ENCODE measurements at regions not wholly inside any gene's neighbourhood (a gene's known extent, or its start where the extent isn't known, plus 50 kb on each side); places are given as distances from the start of the nearest gene placed in this dataset.
"Not testable (repeated sequence)": the region's sequence is repeated elsewhere in the genome, so short reads cannot be mapped to it uniquely, and the experiment has no call there.

DNA sequence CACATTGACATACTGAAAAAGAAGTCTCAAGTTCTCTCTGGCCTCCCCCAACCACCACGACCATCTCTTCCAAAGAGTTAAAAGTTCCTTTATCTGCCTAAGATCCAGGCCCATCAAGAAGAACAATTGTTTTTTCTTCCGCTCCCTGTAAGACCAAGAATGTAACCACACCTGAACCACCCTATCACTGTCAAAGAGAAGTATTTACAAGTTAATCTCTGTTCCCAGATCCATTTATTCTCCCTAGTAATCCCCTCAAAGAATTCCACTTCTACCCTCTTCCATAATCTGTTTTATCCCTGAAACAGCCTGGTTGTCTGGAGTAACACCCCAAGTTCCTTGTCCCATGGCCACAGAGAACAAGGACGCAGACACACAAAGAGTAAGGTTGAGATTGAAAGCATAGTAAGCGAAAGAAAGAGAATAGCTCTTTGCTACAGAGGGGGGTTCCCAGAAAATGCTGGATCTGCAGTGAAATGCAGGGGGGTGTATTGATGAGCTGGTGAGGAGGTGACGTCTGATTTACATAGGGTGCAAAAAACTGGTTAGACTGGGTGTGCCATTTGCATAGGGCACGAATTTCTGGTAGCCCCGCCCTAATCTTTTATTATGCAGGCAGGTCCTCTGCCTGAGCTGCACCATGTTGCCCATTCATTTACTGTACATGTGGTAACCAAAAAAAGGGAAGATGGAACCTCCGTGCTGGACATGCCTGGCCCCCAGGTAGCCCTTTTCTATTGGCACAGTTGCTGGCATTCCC, 122.0 kb downstream of the SKIDA1 start:
- DNase-seq: no peak

- DNase-seq: peak; percentile 71
Measured at GRCh38 chr10:21402606-21403083, 122.8 kb downstream of the SKIDA1 start.

- DNase-seq: no peak
Measured at GRCh38 chr10:21401196-21401595, 124.3 kb downstream of the SKIDA1 start.

- DNase-seq: peak; percentile 82
Measured at GRCh38 chr10:21399392-21400035, 126.0 kb downstream of the SKIDA1 start.

DNA sequence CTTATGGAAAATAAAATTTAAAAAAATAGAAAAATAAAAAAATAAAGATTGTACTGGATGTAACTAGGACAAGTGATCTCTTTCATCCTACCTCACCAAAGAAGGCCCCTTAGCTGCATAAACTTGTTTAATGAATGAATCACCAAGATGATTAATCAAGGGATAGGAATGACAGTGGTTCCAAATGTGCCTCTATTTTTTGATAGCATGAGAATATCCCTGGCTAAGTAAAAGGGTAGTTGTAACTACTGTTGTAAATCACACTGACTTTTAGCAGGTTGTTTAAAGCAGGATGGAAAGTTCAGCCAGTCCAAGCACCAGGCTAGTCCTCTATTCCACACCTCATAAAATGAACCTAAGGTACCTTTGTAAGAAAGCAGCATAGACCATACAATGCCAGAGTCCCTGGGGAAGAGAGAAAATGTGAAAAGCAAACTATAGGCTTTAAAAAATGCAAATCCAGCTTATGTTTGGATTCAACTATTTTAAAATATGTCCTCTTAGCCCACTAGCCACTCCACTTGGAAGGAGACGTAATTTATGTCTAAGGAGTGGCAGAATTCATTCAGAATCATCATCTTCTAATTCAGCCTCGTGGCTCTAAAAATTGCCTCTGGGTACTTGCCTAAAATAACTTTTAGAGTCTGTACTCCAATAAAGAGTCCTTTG, 126.8 kb downstream of the SKIDA1 start:
- DNase-seq: peak; percentile 37

DNA sequence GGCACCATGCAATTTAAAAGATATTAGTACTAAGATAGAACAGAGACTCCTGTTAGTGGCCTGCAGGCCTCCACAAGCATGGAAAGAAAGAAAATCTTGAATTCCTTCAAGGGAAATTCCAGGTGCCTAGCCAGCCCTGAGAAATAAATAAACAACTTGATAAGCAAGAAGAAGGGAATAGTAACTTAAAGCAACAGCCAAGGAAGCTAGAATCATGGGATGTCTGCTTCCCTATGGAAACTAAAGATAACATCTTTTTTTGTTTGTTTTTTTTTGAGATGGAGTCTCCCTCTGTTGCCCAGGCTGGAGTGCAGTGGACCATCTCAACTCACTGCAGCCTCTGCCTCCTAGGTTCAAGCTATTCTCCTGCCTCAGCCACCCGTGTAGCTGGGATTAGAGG, 128.6 kb downstream of the SKIDA1 start:
- DNase-seq: no peak

- DNase-seq: no peak
Measured at GRCh38 chr10:21393931-21394330, 131.6 kb downstream of the SKIDA1 start.

GRCh38 chr10:21388589-21388988, 136.9 kb downstream of the SKIDA1 start:
- no peak for DNase-seq

- DNase-seq: no peak
Measured at GRCh38 chr10:21387868-21388267, 137.6 kb downstream of the SKIDA1 start.

DNA sequence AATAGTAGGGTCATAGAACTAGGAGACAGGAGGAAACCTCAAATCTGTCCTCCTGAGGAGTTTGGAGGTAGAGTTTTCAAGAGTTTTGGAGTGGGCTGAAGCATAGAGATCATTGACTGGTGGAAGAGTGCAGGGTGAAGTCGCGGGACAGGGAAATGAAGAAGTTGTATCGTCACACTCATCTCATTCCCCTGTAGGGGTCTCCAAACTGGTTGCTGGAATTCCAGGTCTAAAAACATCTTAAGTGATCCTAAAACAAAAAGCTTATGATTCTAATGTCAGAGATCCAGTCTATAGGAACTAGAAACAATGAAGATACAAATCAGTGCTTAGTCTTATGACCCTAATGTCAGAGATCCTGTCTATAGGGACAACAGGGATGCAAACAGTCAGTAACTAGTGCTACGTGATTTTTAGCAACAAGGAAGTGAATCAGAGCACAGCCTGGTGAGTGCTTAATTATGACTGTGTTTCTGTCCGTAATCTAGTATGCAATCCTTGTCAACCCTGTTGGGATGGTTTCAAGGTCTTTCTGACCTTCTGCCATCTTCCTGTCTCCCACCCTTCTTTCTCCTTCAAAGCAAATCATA, 139.4 kb downstream of the SKIDA1 start:
- no peak for DNase-seq

DNA sequence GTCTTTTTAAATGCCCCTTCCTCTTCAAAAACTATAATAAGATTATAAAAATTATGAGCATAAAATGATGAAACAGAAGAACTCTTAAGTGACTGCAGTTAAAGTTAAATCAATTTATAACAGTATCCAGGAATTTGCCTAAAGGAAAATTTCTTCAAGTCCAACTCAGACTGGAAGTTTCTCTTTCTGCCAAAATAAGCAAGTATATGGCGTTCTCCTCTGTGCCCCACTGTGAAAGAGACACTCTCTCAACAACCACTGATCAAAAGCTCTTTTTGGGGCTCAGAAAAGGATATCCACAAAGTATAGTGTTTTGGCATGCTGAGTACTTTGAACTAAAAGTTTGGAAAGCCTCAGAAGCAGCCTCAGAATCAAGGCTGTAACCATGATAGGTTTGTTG, 139.9 kb downstream of the SKIDA1 start:
- no peak for DNase-seq

GRCh38 chr10:21379143-21379542, 146.3 kb downstream of the SKIDA1 start:
- DNase-seq: no peak

DNA sequence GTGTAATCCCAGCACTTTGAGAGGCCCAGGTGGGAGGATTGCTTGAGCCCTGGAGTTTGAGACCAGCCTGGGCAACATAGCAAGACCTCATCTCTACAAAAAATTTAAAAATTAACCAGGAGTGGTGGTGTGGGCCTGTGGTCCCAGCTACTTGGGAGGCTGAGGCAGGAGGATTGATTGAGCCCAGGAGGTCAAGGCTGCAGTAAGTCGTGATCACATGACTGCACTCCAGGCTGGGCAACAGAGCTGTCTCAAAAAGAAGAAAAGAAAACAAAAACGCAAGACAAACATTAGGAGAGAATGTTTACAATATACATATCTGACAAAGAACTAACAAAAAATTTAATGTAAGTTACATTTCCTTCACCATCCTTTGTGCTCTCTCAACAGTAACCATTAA, 150.2 kb downstream of the SKIDA1 start:
- not testable (repeated sequence) for DNase-seq

DNA sequence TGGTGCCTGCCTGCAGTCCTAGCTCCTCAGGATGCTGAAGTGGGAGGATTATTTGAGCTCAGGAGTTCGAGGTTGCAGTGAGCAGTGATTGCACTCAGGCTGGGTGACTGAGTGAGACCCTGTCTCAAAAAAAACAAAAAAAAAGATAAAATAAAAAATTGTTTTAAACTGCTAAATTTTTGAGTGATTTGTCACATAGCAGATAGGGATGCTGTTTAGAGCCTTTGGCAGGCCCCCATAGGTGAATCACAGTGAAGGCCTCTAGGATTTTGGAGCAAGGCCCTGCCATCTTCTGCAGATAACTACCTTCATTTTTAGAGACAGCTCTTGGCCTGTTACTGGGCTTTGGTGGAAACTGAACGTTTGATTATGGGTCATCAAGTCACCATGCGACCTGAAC, 151.6 kb downstream of the SKIDA1 start:
- not testable (repeated sequence) for DNase-seq

DNA sequence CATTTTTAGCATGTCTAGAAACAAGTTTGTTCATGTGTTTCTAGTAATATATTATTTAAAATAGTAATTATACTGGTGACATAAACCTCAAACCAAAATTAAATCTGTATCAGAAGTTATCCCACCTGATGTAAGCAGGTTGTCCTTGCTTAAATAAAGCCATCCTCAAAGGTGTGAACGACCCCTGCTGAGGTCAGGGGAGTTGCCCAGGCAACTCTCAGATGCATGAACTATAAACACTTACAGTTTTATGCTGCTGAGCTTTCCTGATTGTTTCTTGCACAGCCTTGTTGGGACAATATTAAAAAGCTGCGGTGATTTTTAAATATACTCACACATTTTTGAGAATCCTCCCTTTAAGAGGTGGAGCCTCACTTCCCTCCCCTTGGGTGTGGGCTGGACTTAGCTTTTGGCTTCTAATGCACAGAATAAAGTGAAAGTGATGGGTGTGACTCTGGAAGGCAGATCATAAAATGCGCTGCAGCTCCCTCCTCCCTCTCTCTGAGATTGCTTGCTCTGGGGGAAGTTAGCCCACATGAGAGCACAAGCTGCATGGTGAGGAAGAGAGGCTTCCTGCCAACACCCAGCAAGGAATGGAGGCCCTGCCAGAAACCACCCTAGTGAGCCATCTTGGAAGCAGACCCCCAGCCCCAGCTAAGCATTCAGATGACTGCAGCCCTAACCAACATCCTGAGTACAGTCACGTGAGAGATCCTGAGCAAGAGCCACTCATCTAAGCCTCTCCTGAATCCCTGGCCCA, 152.7 kb downstream of the SKIDA1 start:
- DNase-seq: peak; percentile 66

GRCh38 chr10:21369697-21370096, 155.8 kb downstream of the SKIDA1 start:
- DNase-seq: no peak

GRCh38 chr10:21368728-21369425, 156.6 kb downstream of the SKIDA1 start:
- DNase-seq: no peak

GRCh38 chr10:21368022-21368582, 157.4 kb downstream of the SKIDA1 start:
- DNase-seq: no peak

GRCh38 chr10:21366108-21366507, 159.4 kb downstream of the SKIDA1 start:
- not testable (repeated sequence) for DNase-seq

DNA sequence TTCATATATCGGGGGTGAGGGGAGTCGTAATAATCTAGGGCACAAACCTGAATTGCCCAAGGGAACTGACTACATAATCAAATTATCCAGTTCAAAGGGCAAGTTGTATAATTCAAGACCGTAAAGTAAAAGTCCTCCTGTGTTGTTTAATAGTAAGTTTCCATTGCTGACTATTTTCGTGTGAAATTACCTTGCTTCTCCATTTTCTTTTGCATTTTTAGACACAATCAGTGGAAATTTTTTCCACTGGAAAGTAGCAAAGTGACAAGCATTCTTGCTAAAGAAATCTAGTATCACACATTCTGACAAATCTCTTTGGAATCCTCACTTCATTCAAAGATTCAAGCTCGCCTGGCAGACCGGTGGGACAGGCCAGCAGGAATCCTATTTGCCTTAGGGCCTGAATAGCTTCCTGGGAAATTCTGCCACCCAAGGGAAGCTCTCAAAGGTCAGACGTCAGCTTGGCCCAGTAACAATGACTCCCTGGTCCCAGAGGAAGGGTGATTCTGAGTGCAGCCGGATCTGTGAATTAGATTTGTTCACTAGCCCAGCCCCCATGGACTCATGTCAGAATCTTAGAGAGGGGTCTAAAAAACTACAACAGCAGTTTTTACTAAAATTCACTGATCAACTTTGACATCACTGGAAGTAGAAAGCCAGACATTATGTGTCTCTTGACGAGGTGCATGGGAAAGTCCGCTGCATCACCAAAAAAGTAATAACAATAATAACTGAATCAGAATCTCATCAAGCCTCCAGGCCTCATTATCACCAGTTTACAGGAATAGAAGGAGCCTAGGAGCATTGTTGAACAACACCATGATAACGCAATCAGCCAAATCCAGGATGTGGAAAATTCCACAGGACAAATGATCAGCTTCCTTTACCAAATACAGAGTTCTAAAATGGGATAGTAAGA, 161.0 kb downstream of the SKIDA1 start:
- peak; percentile 77 for DNase-seq

- peak; percentile 12 for DNase-seq
Measured at GRCh38 chr10:21363731-21364104, 161.8 kb downstream of the SKIDA1 start.

All from NCI-H69 (cell line).